Skeletal muscle satellite cell (primary cell): ENCODE measurements at regions not wholly inside any gene's neighbourhood (a gene's known extent, or its start where the extent isn't known, plus 50 kb on each side); places are given as distances from the start of the nearest gene placed in this dataset.
"Not testable (repeated sequence)": the region's sequence is repeated elsewhere in the genome, so short reads cannot be mapped to it uniquely, and the experiment has no call there.

Experiments
- H3K27me3 ChIP-seq: 2 replicates; pipeline ENCODE4 v1.7.0; 2013; ENCODE audit warnings: low read length; ENCODE audit not compliant: control insufficient read depth, insufficient read depth
- H3K36me3 ChIP-seq: 2 replicates; pipeline ENCODE4 v1.7.0; 2013; ENCODE audit warnings: mild to moderate bottlenecking, control low read depth, low read length; ENCODE audit not compliant: insufficient read depth
- H3K4me1 ChIP-seq: 2 replicates; pipeline ENCODE4 v1.7.0; 2013; ENCODE audit warnings: low read length; ENCODE audit not compliant: control insufficient read depth, insufficient read depth
- H3K4me2 ChIP-seq: 2 replicates; pipeline ENCODE4 v1.7.0; 2013; ENCODE audit warnings: mild to moderate bottlenecking, low read length
- H3K4me3 ChIP-seq: 2 replicates; pipeline ENCODE4 v1.7.0; 2013; ENCODE audit warnings: low read length
- H3K9ac ChIP-seq: 2 replicates; pipeline ENCODE4 v1.7.0; 2013; ENCODE audit warnings: mild to moderate bottlenecking, low read depth, low read length, moderate library complexity
- H3K9me3 ChIP-seq: replicated peaks from 2 replicates; pipeline ENCODE4 v1.7.0; 2013; ENCODE audit warnings: mild to moderate bottlenecking, control low read depth, low read length

- H3K4me1 ChIP-seq = peaks cover 2% of the 10 kb centered on the region
- H3K4me3 ChIP-seq = no peak overlapping the region
- no peak overlapping the region for H3K4me2 ChIP-seq
- no peak overlapping the region for H3K9ac ChIP-seq
- H3K9me3 ChIP-seq = no peaks in the 10 kb centered on the region
- no peaks in the 10 kb centered on the region for H3K36me3 ChIP-seq
- H3K27me3 ChIP-seq = no peaks in the 10 kb centered on the region
Measured at GRCh38 chr3:191148131-191148530, 50.9 kb upstream of the OSTN start.

- H3K27me3 ChIP-seq = no peaks in the 10 kb centered on the region
- H3K4me2 ChIP-seq = no peak overlapping the region
- H3K9ac ChIP-seq = no peak overlapping the region
- no peaks in the 10 kb centered on the region for H3K9me3 ChIP-seq
- H3K4me1 ChIP-seq = peaks cover 19% of the 10 kb centered on the region
- H3K36me3 ChIP-seq = no peaks in the 10 kb centered on the region
- H3K4me3 ChIP-seq = no peak overlapping the region
Measured at GRCh38 chr3:191143224-191143623, 55.8 kb upstream of the OSTN start.

DNA sequence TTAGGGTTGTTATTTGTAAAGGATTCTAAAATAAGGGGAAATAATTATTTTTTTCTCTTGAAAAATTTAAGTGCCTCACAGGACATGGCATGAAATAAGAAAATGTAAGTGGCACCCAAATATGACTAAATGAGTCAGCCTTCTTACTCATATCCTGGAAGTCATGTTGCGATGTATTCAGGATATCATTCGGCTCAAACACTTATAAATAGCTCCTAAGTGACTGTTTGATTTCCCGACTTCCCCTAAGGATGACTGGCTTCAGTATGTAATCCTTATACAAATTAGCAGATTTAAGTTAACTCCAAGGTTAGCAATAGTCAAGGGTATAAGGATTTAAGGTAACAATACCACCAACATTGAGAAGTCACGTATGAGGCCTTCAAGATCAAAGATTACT is 57.3 kb upstream of the OSTN start:
- no peaks in the 10 kb centered on the region for H3K36me3 ChIP-seq
- H3K4me2 ChIP-seq = peak overlapping the region; percentile 32
- H3K9me3 ChIP-seq = no peaks in the 10 kb centered on the region
- H3K4me1 ChIP-seq = peaks cover 19% of the 10 kb centered on the region
- H3K27me3 ChIP-seq = no peaks in the 10 kb centered on the region
- H3K9ac ChIP-seq = peak overlapping the region; percentile 49
- H3K4me3 ChIP-seq = no peak overlapping the region

- Histone ChIP-seq H3K36me3 (no peaks in the 10 kb centered on the region), H3K27me3 (no peaks in the 10 kb centered on the region), H3K4me3 (no peak overlapping the region), H3K9ac (no peak overlapping the region), H3K4me2 (no peak overlapping the region), H3K4me1 (peaks cover 19% of the 10 kb centered on the region), H3K9me3 (no peaks in the 10 kb centered on the region)
Measured at GRCh38 chr3:191139736-191140135, 59.3 kb upstream of the OSTN start.

- H3K36me3 ChIP-seq = no peaks in the 10 kb centered on the region
- H3K27me3 ChIP-seq = no peaks in the 10 kb centered on the region
- H3K4me3 ChIP-seq = no peak overlapping the region
- H3K9me3 ChIP-seq = no peaks in the 10 kb centered on the region
- no peak overlapping the region for H3K4me2 ChIP-seq
- peaks cover 19% of the 10 kb centered on the region for H3K4me1 ChIP-seq
- no peak overlapping the region for H3K9ac ChIP-seq
Measured at GRCh38 chr3:191138937-191139336, 60.1 kb upstream of the OSTN start.

DNA sequence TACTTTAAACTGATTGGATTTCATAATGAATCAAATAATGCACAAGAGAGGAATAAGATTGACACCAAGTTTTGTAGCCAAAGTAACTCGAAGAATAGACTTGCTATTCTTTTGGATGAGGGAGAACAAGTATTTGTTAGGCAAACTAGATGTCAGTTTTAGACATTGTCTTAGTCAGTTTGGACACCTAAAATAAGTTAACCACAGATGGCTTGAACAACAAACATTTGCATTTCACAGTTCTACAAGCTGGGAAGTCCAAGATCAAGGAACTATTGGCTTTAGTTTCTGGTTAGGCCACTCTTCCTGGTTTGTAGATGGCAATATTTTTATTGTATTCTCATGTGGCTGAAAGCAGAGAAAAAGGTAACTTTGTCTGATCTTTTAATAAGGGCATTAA is 61.3 kb upstream of the OSTN start:
- Histone ChIP-seq H3K9me3 (no peaks in the 10 kb centered on the region), H3K36me3 (no peaks in the 10 kb centered on the region), H3K27me3 (no peaks in the 10 kb centered on the region), H3K4me3 (no peak overlapping the region), H3K4me2 (no peak overlapping the region), H3K4me1 (peaks cover 13% of the 10 kb centered on the region), H3K9ac (no peak overlapping the region)

DNA sequence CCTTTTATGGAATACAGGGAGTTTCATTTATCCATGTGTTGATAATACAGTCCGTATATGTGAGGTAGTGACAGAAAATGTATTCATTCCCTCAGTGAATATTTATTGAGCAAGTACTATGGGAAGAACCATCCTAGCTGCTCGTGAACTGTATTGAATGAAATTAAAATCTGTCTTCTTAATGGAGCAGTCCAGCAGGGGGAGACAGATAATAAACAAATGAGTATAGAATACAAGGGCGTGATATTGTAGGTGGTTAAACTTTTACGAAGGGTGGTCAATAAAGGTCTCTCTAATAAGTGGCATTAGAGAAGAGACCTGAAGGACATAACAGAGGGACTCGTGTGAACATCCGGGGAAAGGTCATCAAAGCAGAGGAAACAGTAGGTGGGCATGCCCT is 62.7 kb upstream of the OSTN start:
- H3K36me3 ChIP-seq = no peaks in the 10 kb centered on the region
- H3K4me2 ChIP-seq = no peak overlapping the region
- H3K4me3 ChIP-seq = no peak overlapping the region
- no peaks in the 10 kb centered on the region for H3K27me3 ChIP-seq
- H3K9me3 ChIP-seq = no peaks in the 10 kb centered on the region
- H3K4me1 ChIP-seq = peaks cover 2% of the 10 kb centered on the region
- no peak overlapping the region for H3K9ac ChIP-seq

DNA sequence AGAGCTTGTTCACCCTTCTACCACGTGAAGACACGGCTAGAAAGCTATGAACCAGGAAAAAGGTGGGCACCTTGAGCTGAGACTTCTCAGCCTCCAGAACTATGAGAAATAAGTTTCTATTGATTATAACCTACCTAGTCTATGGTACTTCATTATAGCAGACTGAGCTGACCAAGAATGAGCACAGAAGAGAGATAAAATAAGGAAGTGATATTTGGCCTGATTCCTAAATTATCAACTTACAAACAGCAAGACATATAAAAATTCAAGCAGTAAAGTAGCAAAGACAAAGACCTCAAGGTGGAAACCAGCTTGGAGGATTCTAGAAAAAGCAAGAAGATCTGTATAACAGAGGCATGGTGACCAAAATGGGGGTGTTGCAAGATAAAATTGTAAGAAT is 63.9 kb upstream of the OSTN start:
- Histone ChIP-seq H3K27me3 (no peaks in the 10 kb centered on the region), H3K36me3 (no peaks in the 10 kb centered on the region), H3K9ac (no peak overlapping the region), H3K4me3 (no peak overlapping the region), H3K9me3 (no peaks in the 10 kb centered on the region), H3K4me1 (no peaks in the 10 kb centered on the region), H3K4me2 (no peak overlapping the region)

GRCh38 chr3:191133359-191133758 is 65.7 kb upstream of the OSTN start:
- H3K9ac ChIP-seq = no peak overlapping the region
- H3K4me1 ChIP-seq = no peaks in the 10 kb centered on the region
- H3K27me3 ChIP-seq = no peaks in the 10 kb centered on the region
- H3K4me3 ChIP-seq = no peak overlapping the region
- H3K9me3 ChIP-seq = no peaks in the 10 kb centered on the region
- H3K36me3 ChIP-seq = no peaks in the 10 kb centered on the region
- no peak overlapping the region for H3K4me2 ChIP-seq

GRCh38 chr3:191131305-191131704 is 67.7 kb upstream of the OSTN start:
- H3K36me3 ChIP-seq = no peaks in the 10 kb centered on the region
- no peak overlapping the region for H3K4me2 ChIP-seq
- H3K9ac ChIP-seq = no peak overlapping the region
- H3K4me1 ChIP-seq = no peaks in the 10 kb centered on the region
- no peak overlapping the region for H3K4me3 ChIP-seq
- no peaks in the 10 kb centered on the region for H3K9me3 ChIP-seq
- no peaks in the 10 kb centered on the region for H3K27me3 ChIP-seq

DNA sequence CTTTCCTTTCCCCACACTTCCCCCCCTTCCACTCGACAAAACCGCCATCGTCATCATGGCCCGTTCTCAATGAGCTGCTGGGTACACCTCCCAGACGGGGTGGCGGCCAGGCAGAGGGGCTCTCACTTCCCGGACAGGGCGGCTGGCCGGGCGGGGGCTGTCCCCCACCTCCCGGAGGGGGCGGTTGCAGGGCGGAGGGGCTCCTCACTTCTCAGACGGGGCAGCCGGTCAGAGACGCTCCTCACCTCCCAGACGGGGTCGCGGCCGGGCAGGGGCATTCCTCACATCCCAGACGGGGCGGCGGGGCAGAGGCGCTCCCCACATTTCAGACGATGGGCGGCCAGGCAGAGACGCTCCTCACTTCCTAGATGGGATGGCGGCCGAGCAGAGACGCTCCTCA is 74.2 kb upstream of the OSTN start:
- not testable (repeated sequence) for H3K4me1 ChIP-seq, H3K36me3 ChIP-seq, H3K9ac ChIP-seq, H3K27me3 ChIP-seq, H3K9me3 ChIP-seq, H3K4me2 ChIP-seq, H3K4me3 ChIP-seq

GRCh38 chr3:191123946-191124345 is 75.1 kb upstream of the OSTN start:
- H3K27me3 ChIP-seq = no peaks in the 10 kb centered on the region
- H3K9ac ChIP-seq = no peak overlapping the region
- H3K9me3 ChIP-seq = no peaks in the 10 kb centered on the region
- no peaks in the 10 kb centered on the region for H3K36me3 ChIP-seq
- H3K4me3 ChIP-seq = no peak overlapping the region
- no peak overlapping the region for H3K4me2 ChIP-seq
- H3K4me1 ChIP-seq = no peaks in the 10 kb centered on the region
